ENCODE measurements at regions not wholly inside any gene's neighbourhood (a gene's known extent, or its start where the extent isn't known, plus 50 kb on each side); places are given as distances from the start of the nearest gene placed in this dataset.
"Not testable (repeated sequence)": the region's sequence is repeated elsewhere in the genome, so short reads cannot be mapped to it uniquely, and the experiment has no call there.

- ChIA-PET CTCF (no interaction called here), POLR2A (no interaction called here)
- TF ChIP-seq CTBP1 (IDR thresholded peaks at IDR 0.05; ENCODE audit: borderline replicate concordance) (no peak), TARDBP (IDR thresholded peaks at IDR 0.05) (no peak), HDGF (IDR thresholded peaks at IDR 0.05; ENCODE audit: borderline replicate concordance) (no peak), L3MBTL2 (conservative IDR thresholded peaks at IDR 0.05) (no peak), ELF4 (IDR thresholded peaks at IDR 0.05) (no peak), LEF1 (IDR thresholded peaks at IDR 0.05; ENCODE audit: borderline replicate concordance) (no peak), ZNF384 (IDR thresholded peaks at IDR 0.05) (no peak), FOXK2 (IDR thresholded peaks at IDR 0.05) (no peak), ARNT (IDR thresholded peaks at IDR 0.05) (no peak), FOXM1 (IDR thresholded peaks at IDR 0.05; ENCODE audit: borderline replicate concordance) (no peak), BHLHE40 (IDR thresholded peaks at IDR 0.05; ENCODE audit: borderline replicate concordance) (no peak), PKNOX1 (IDR thresholded peaks at IDR 0.05) (no peak), SUZ12 (IDR thresholded peaks at IDR 0.05) (no peak), FOXA1 (IDR thresholded peaks at IDR 0.05) (no peak), SP1 (IDR thresholded peaks at IDR 0.05) (no peak), NFRKB (IDR thresholded peaks at IDR 0.05) (no peak)
- DNase-seq (ENCODE audit: extremely low spot score): no peak
These were observed 125.7 kb upstream of the SDK1 start for GRCh38 chr7:3175285-3175902.

DNA sequence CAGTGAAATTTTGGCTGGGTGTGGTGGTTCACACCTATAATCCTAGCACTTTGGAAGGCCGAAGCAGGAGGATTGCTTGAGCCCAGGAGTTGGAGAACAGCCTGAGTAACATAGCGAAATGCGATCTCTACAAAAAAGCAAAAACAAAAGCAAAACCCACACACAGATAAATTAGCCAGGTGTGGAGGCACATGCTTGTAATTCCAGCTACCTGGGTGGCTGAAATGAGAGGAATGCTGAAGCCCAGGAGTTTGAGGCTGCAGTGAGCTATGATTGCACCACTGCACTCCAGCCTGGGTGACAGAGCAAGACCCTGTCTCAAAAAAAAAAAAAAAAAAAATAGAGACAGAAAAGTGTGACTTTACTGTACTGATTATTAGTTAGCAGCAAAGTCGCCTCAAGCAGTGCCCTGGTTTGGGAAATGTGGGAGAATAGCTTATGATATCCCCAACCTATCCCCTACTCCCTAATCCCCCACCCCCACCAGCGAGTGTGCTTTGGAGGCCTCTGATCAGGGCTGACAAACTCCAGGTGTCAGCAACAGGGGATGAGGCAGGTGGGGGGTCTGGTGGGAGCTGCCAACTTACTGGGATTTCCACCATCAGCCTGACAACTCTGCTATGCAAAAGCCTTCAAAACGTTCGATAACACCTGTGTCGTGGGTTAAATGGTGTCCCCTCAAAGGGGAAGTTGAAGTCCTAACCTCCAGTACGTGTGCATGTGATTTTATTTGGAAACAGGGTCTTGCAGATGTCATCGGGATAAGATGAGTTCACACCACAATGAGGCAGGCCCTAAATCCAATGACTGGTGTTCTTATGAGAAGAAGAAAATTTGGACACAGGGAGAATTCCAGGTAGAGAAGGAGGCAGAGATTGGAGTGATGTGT lies 124.7 kb upstream of the SDK1 start:
- TF ChIP-seq ZNF384 (IDR thresholded peaks at IDR 0.05): no peak
- TF ChIP-seq PKNOX1 (IDR thresholded peaks at IDR 0.05): no peak
- TF ChIP-seq SUZ12 (IDR thresholded peaks at IDR 0.05): no peak
- no peak for TF ChIP-seq SP1 (IDR thresholded peaks at IDR 0.05)
- no peak for TF ChIP-seq CTBP1 (IDR thresholded peaks at IDR 0.05; ENCODE audit: borderline replicate concordance)
- TF ChIP-seq HDGF (IDR thresholded peaks at IDR 0.05; ENCODE audit: borderline replicate concordance): no peak
- no peak for TF ChIP-seq LEF1 (IDR thresholded peaks at IDR 0.05; ENCODE audit: borderline replicate concordance)
- no peak for TF ChIP-seq BHLHE40 (IDR thresholded peaks at IDR 0.05; ENCODE audit: borderline replicate concordance)
- TF ChIP-seq ELF4 (IDR thresholded peaks at IDR 0.05): no peak
- TF ChIP-seq FOXM1 (IDR thresholded peaks at IDR 0.05; ENCODE audit: borderline replicate concordance): no peak
- TF ChIP-seq NFRKB (IDR thresholded peaks at IDR 0.05): no peak
- TF ChIP-seq TARDBP (IDR thresholded peaks at IDR 0.05): no peak
- no peak for TF ChIP-seq FOXA1 (IDR thresholded peaks at IDR 0.05)
- no peak for TF ChIP-seq ARNT (IDR thresholded peaks at IDR 0.05)
- no peak for TF ChIP-seq FOXK2 (IDR thresholded peaks at IDR 0.05)
- TF ChIP-seq L3MBTL2 (conservative IDR thresholded peaks at IDR 0.05): no peak
- CTCF ChIA-PET: interaction anchor here (0.6 kb wide), 1 partner anchor 69 kb away, joined by 3 read pairs; no protein-coding TSS in a partner anchor
- POLR2A ChIA-PET: no interaction called here
- DNase-seq (ENCODE audit: extremely low spot score): no peak

DNA sequence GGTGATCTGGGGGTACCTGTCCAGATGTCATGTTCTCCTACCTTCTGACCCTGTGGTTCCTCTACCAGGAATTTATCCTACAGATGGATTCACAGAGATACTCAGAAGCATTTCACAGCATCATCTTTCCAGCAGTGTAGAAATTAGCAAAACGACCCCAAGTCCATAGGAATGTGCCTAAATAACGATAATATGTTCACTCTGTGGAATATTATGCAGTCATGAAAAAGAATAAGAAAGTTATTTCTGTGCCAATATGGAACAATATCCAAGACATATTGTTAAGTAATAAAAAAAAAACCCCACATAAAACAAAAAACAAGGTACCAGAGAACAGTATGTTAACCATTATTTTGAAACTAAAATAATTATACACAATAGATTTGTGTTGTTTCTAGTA lies 123.8 kb upstream of the SDK1 start:
- no peak for DNase-seq (ENCODE audit: extremely low spot score)
- TF ChIP-seq BHLHE40 (IDR thresholded peaks at IDR 0.05; ENCODE audit: borderline replicate concordance) (no peak), FOXK2 (IDR thresholded peaks at IDR 0.05) (no peak), NFRKB (IDR thresholded peaks at IDR 0.05) (no peak), CTBP1 (IDR thresholded peaks at IDR 0.05; ENCODE audit: borderline replicate concordance) (no peak), SP1 (IDR thresholded peaks at IDR 0.05) (no peak), ARNT (IDR thresholded peaks at IDR 0.05) (no peak), FOXM1 (IDR thresholded peaks at IDR 0.05; ENCODE audit: borderline replicate concordance) (no peak), LEF1 (IDR thresholded peaks at IDR 0.05; ENCODE audit: borderline replicate concordance) (no peak), PKNOX1 (IDR thresholded peaks at IDR 0.05) (no peak), HDGF (IDR thresholded peaks at IDR 0.05; ENCODE audit: borderline replicate concordance) (no peak), ZNF384 (IDR thresholded peaks at IDR 0.05) (no peak), SUZ12 (IDR thresholded peaks at IDR 0.05) (no peak), TARDBP (IDR thresholded peaks at IDR 0.05) (no peak), ELF4 (IDR thresholded peaks at IDR 0.05) (no peak), FOXA1 (IDR thresholded peaks at IDR 0.05) (no peak), L3MBTL2 (conservative IDR thresholded peaks at IDR 0.05) (no peak)
- ChIA-PET CTCF (no interaction called here), POLR2A (no interaction called here)

- ChIA-PET POLR2A (no interaction called here), CTCF (no interaction called here)
- no peak for DNase-seq (ENCODE audit: extremely low spot score)
- TF ChIP-seq TARDBP (IDR thresholded peaks at IDR 0.05): no peak
- TF ChIP-seq LEF1 (IDR thresholded peaks at IDR 0.05; ENCODE audit: borderline replicate concordance): no peak
- no peak for TF ChIP-seq FOXK2 (IDR thresholded peaks at IDR 0.05)
- TF ChIP-seq PKNOX1 (IDR thresholded peaks at IDR 0.05): no peak
- no peak for TF ChIP-seq SP1 (IDR thresholded peaks at IDR 0.05)
- no peak for TF ChIP-seq FOXM1 (IDR thresholded peaks at IDR 0.05; ENCODE audit: borderline replicate concordance)
- TF ChIP-seq ELF4 (IDR thresholded peaks at IDR 0.05): no peak
- TF ChIP-seq BHLHE40 (IDR thresholded peaks at IDR 0.05; ENCODE audit: borderline replicate concordance): no peak
- no peak for TF ChIP-seq L3MBTL2 (conservative IDR thresholded peaks at IDR 0.05)
- TF ChIP-seq ARNT (IDR thresholded peaks at IDR 0.05): no peak
- no peak for TF ChIP-seq SUZ12 (IDR thresholded peaks at IDR 0.05)
These were observed 121.6 kb upstream of the SDK1 start for GRCh38 chr7:3179456-3179855.

DNA sequence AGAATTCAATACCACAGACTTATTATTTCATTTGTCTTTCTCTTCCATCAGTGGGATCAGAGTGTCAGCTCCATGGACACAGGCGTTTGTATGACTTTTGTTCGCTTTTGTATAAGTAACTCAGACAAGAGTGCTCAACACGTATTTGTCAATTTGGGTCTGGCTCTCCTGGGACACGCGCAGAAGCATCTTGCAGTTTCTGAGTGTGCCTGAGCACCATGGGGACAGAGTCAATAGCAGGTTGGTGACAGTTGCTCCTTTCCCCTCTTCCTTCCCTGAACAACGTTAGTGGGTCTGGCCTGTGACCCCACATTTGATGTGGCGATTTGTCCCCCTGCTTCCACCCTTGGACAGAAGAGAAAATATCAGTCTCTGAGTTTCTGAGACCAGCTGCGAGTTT lies 120.4 kb upstream of the SDK1 start:
- no peak for DNase-seq (ENCODE audit: extremely low spot score)
- CTCF ChIA-PET: no interaction called here
- no peak for TF ChIP-seq FOXM1 (IDR thresholded peaks at IDR 0.05; ENCODE audit: borderline replicate concordance)
- no peak for TF ChIP-seq CTBP1 (IDR thresholded peaks at IDR 0.05; ENCODE audit: borderline replicate concordance)
- no peak for TF ChIP-seq FOXA1 (IDR thresholded peaks at IDR 0.05)
- no peak for TF ChIP-seq BHLHE40 (IDR thresholded peaks at IDR 0.05; ENCODE audit: borderline replicate concordance)
- TF ChIP-seq TARDBP (IDR thresholded peaks at IDR 0.05): no peak
- no peak for TF ChIP-seq FOXK2 (IDR thresholded peaks at IDR 0.05)
- TF ChIP-seq ARNT (IDR thresholded peaks at IDR 0.05): no peak
- TF ChIP-seq NFRKB (IDR thresholded peaks at IDR 0.05): no peak
- no peak for TF ChIP-seq PKNOX1 (IDR thresholded peaks at IDR 0.05)
- no peak for TF ChIP-seq SUZ12 (IDR thresholded peaks at IDR 0.05)
- no peak for TF ChIP-seq LEF1 (IDR thresholded peaks at IDR 0.05; ENCODE audit: borderline replicate concordance)
- no peak for TF ChIP-seq ELF4 (IDR thresholded peaks at IDR 0.05)
- TF ChIP-seq L3MBTL2 (conservative IDR thresholded peaks at IDR 0.05): no peak
- TF ChIP-seq HDGF (IDR thresholded peaks at IDR 0.05; ENCODE audit: borderline replicate concordance): no peak
- POLR2A ChIA-PET: no interaction called here

GRCh38 chr7:3182055-3182454 lies 119.0 kb upstream of the SDK1 start:
- POLR2A ChIA-PET; DNase-seq (ENCODE audit: extremely low spot score); CTCF ChIA-PET: not testable (repeated sequence)

Data from HEK293T (cell line).